RCC 7860 (cell line): ENCODE measurements at regions not wholly inside any gene's neighbourhood (a gene's known extent, or its start where the extent isn't known, plus 50 kb on each side); places are given as distances from the start of the nearest gene placed in this dataset.

Experiments
- DNase-seq: peaks from one replicate; pipeline ENCODE4 v3.0.0-alpha.2; 2015; ENCODE audit warnings: low spot score
- FAIRE-seq: peaks from 2 replicates; lab custom pipeline; 2012; peaks lifted over from hg19 to GRCh38; lab: Jason Lieb, UNC

DNA sequence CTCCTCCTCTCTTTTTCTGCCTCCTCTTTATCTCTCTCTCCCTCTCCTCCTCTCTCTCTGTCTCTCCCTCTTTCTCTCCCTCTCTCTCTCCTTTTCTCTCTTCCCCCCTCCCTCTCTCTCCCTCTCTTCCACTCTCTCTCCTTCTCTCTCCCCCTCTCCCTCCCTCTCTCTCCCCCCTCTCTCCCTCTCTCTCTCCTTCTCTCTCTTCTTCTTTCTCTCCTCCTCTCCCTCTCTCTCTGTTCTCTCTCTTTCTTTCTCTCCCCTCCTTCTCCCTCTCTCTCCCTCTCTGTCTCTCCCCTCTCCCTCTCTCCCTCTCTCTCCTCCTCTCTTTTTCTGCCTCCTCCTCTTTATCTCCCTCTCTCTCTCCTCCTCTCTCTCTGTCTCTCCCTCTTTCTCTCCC is 197.4 kb downstream of the UQCRFS1 start:
- FAIRE-seq (no peak), DNase-seq (no peak)

DNA sequence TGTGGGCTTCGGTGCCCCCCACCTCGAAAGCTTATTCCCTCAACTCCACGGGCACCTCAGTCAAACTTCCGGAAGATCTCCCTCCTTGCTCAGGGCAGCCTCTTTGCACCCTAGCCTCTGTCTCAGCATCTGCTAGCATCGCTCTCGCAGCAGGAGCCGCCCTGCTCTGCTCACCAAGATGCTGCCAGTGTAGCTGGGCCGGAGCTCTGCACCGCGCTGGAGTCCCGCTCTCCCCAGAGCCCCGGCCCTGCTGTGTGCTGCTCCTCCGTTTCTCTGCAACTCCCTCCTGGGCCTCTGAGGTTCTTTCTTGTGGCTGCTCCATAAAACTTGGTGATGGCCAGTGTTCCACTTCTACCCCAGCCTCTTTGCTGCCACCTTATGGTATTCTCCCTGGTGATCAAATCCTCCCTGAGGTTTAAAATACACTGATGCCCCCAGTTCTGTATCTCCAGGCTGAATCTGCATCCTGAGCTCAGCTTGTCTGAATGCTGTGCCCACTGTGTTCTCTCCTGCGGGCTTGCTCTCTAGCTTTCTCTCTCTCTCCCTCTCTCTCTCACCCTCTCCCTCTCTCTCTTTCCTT is 198.0 kb downstream of the UQCRFS1 start:
- no peak for DNase-seq
- no peak for FAIRE-seq

DNA sequence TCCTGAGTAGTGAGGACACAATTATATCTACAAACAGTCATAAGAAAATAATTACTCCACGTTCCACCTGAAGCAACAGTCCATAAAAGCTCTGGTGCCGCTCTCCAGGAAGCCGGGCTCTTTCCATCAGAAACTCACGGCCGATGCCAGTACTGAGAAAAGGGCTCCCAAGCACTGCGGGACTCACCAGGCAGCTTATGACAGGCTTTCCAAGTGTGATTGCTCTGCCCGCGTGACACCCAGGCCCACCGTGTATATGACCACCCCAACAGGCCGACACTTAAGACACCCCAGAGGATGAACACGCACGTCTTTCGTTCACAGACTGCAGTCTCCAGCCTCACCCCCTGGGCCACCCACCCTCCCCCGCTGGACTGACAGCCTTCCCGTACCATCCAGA is 199.0 kb downstream of the UQCRFS1 start:
- no peak for FAIRE-seq
- no peak for DNase-seq

DNA sequence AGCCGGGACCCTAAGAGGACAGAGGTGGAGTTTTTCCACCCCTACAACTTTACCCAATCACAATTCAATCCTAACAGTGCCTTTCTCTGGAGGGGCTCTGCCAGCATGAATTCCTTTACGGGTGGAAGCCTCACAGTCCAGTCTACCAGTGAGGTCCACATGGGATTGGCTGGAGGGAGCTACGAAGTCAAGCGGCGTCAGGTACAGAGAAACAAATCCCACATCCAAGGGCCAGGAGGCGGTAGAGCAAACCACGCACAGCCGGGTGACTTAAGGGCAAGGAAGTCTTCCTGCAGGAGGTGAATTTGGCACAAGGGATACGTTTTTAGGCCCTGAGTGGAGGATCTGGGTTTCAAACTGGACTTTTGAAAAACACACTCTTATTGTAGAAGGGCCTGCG is 199.6 kb downstream of the UQCRFS1 start:
- DNase-seq (no peak), FAIRE-seq (no peak)

DNA sequence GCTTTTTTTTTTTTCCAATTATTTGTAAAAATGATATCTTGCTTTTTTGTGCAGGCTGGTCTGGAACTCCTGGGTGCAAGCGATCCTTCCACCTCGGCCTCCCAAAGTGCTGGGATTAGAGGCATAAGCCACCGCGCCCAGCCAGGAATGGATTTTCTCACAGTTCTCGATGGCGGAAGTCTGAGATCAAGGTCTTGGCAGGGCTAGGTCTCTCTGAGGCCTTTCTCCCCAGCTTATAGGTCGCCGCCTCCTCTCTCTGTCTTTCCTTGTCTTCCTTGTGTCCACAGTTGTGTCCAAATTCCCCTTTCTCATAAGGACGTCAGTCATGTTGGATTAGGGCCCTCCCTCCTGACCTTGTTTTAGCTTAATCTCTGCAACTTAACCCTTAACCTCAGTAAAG is 200.5 kb downstream of the UQCRFS1 start:
- no peak for FAIRE-seq

DNA sequence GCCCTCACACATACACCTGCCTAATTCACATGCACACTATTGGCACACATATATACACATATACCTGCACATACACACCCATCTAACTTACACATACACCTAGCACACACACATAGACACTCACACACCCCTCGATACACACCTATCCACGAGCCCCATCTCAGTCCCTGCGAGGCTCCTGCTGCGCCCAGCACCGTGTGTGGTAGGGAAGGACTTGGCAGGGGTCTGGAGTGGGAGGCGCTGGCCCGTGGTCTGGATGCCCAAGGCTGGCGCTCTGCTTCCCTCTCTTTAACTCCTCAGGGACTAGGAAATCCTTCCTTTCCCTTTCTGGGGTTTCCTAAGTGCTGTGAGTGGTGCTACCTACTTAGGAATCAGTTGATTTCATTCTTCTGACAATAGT is 202.7 kb downstream of the UQCRFS1 start:
- no peak for FAIRE-seq
- no peak for DNase-seq

More for the DNA sequence above, 200.5 kb downstream of the UQCRFS1 start:
- no peak for DNase-seq

DNA sequence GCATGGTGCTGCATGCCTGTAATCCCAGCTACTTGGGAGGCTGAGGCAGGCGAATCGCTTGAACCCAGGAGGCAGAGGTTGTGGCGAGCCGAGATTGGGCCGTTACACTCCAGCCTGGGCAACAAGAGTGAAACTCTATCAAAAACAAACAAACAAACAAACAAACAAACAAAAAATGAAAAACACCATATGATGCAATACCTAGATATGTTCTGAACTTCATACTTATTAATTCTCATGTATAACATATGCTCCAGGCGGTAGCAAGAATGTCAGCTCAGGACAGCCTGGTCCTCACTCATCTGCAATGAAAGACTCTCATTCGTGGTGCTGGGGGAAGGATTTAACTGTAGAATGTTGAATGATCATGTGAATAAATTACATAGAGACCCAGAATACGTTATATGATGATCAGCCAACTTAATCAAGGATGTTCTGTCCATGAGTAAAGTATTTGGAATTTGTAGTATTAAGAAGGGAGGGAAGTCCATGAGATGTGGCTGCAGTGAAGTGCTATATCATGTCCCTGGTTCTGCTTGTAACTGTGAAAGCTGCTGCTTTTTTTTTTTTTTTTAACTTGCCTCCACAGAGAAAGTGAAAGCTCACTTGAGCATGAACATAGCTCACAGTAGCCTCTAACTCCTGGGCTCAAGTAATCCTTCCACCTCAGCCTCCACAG is 206.8 kb downstream of the UQCRFS1 start:
- DNase-seq, result peak; percentile 44
- no peak for FAIRE-seq

DNA sequence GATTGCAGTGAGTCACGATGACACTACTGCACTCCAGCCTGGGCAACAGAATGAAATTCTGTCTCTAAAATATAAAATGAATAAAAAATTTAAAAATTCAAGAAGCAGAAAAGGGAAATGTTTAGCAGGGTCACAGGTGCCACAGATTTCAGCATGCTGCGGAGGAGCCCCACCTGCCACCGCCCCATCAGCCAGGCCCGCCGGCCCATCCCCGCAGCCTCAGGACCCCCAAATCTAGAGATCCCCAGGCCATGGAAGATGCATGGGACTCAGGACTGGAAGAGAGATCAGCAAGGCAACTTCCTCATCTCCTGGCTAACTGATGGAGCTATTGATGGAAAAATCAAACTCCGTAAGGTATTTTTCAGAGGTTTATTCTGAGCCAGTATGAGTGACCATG is 208.2 kb downstream of the UQCRFS1 start:
- FAIRE-seq, result no peak
- no peak for DNase-seq

DNA sequence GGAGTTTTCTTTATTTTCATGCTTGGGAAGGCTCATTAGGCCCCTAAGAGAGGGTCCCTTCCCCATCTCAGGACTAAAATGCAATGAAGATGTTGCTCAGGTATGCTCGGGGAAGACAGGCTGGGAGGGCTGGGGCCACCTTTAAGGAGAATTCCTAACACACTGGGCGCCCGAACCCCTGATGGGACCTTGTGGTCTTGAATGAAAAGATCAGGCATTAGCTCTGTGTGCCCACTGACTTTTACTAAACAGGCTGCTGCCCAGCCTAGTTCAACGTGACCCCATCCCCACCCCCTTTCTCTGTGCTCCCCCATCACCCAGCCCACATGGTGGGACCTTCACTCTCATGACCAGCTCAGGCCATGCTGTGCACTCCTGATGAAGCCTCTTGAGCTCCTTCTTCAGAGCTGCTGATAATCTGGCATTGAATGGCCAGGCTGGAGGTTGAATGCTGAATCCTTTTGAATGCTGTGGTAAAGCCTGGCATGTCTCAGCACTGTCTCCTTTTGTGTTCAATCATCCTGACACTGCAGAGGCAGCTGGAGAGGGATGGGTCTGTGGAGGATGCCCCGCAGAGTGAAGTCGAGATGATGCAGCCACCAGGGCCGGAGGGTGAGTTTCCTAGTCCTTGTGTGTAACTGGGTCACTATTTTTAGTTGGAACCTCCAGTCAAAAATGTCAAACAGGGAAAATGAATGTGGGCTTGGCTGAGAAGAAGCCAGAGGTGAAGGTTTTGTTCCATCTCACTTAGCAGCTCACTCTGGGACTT is 209.1 kb downstream of the UQCRFS1 start:
- no peak for FAIRE-seq

DNA sequence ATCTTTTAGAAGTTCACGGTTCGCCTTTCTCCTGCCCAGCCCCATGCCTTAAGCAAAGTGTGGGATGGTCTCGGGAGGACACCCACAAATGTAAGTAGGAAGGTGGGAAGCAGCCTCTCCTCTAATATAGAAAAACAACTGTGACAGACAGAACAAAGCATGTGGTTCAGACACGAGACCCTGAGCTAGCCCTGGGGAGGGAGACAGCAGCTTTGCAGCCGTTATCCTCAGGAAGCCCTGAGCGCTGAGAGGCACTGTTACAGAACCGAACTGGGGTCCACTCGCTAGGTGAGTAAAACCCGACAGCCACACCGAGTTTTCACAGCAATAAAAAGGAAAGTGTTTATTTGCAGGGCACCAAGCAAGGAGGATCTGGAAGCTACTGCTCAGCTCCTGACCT is 210.6 kb downstream of the UQCRFS1 start:
- DNase-seq, result no peak
- no peak for FAIRE-seq

More for the DNA sequence above, 209.1 kb downstream of the UQCRFS1 start:
- DNase-seq, result no peak

DNA sequence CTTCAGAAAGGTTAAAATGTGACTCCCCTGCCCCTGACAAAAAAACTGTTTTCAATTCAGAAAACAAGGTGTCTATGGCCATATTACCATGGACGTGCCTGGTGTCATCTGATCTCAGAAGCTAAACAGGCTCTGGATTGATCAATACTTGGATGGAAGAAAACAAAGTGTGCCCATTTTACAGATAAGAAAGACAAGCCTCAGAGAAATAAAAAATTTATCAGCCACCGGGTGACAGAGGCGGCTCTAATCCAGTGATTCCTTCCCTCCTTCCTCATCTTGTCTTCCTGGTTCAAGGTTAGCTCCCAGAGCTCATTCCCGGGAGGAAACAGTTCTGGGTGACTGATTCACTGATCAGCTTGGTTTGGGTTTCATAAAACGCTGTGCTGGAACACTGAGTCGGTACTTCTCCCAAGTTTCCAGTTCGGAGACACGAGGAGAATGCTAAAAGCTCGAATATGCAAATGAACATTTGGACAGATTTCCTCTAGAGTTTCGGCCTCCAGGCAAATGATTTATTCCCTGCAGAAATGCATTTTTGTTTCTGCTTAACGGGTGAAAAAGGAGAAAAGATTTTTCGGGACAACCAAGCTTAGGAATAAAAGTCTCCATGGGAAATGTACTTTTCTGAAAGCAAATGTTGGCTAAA is 211.2 kb downstream of the UQCRFS1 start:
- DNase-seq, result no peak
- FAIRE-seq, result no peak

DNA sequence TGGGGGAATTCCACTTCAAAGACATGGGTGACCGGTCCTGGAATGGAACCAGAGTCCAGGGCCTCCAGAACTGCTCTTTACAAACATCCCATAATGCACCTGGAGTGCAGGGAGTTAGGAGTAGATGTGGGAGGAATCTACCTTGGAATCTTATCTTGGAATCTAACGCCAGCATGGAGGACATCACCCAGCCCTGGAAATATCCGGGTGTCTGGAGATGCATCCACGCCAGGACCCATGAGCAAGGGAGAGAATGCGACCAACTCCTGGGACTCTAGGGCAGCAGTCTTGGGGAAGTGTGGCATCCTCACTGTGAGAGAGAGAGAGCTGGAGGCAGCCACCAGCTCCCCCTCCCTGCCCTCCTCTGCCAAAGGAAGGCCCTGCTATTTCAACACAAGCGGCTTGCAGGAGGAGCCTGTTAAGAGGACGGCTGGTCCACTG is 211.8 kb downstream of the UQCRFS1 start:
- DNase-seq (no peak), FAIRE-seq (no peak)

DNA sequence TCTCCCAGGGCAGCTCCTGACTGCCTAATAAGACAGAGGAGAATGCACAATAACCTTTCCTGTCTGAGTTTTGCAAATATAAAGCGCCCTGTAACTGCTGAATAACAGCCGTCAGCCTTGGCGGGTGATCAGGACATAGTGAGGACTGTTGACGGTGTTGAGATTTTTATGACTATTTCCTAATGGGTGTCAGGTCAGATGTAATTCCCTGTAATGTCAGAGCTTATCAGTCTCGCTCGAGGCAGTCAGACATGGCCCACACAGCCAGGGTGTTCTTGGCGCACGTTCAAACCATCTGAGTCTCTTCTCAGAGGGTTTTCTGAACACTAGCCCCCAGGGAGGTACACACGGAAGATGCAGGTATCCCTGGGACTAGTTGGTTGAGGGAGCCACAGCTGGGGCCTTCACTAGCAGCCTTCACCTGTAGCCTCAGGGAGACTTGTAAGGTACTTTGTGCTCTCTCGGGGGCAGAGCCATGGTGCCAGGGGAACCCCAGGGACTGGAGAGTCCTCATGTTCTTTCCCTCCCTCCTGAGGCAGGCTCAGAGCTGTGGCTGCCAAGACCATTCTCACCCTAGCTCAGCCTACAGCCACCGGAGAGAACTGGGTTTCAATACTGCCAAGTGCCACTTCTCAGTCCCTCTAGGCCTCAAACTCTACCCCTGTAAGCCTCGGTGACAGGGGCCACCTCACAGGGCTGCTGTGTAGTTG is 213.1 kb downstream of the UQCRFS1 start:
- DNase-seq (no peak), FAIRE-seq (no peak)

DNA sequence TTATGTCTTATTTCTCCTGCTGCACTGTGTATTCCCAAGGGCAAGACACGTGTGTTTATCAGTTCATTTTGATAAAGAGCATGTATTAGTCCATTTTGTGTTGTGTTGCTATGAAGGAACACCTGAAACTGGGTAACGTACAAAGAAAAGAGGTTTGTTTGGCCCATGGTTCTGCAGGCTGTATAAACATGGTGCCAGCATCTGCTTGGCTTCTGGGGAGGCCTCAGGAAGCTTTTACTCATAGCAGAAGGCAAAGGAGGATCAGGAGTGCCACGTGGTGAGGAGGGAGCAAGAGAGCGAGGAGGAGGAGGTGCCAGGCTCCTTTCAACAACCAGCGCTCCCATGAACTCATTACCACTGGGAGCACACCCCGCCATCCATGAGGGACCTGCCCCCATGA is 214.0 kb downstream of the UQCRFS1 start:
- FAIRE-seq (no peak), DNase-seq (no peak)

DNA sequence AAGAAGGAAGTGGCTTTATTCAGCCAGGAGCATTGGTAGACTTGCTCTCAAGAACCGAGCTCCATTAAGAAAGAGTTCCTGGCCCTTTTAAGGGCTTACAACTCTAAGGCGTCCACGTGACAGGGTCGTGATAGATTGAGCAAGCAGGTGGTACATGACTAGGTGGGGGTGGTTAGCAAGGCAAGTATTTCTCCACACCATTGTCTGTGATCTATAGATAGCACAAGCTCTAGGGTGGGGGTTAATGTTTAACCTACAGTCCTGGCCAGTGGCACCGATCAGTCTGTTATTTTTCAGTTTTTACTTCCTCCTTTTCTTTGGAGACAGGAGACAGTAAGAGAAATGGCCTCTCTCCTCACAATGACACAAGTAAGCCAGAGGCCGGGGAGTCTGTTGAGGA is 215.1 kb downstream of the UQCRFS1 start:
- FAIRE-seq, result peak; percentile 43
- DNase-seq, result peak; percentile 49

DNA sequence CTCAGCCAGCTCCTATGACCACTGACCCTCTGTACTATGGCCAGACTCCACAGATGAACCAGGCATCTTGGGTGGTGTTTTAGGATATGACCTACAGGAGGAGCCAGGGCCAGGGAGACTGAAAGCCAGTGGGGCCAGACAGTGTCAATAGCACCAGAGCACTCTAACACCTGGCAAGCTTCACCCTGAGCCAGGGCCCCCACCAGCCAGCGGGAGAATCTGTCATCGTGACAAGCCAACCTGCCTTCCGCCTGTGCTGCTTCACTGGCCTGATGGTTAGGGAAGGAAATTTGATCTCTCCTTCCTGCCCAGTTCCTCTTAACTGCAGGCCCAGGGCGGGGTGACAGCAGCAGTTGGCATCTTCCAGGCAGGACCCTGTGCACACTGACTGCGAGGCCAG is 222.4 kb downstream of the UQCRFS1 start:
- no peak for DNase-seq
- no peak for FAIRE-seq

DNA sequence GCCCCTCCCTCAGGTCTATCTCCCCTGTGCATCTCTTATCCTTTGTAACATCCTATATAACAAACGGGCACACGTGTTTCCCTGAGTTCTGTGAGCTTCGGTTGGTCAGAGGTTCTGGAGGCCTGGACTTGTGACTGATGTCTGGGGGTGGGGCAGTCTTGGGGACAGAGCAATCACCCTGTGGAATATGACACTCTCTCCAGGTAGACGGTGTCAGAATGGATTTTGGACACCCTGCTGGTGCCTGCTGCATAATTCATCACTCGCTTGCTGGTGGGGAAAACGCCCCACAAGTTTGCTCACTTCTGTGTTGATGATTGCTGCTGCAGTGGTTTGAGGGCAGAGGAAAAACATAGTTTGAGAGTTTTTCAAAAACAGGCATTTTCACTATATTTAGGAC is 223.2 kb downstream of the UQCRFS1 start:
- no peak for DNase-seq
- FAIRE-seq, result no peak

DNA sequence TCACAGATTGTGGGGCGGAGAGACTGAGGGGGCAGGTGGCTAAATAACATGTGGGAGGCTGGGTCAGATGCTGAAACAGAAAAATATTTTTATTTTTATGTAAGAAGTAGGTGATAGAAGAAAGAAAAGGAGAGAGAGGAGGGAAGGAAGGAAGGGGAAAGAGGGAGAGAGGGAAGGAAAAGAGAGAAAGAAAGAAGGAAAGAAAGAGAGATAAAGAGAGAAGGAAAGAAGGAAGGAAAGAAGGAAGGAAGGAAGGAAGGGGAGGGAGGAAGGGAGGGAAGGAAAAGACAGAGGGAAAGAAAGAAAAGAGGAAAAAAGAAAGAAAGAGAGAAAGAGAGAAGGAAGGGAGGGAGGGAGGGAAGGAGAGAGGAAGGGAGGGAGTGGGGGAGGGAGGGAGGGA is 224.9 kb downstream of the UQCRFS1 start:
- no peak for FAIRE-seq
- DNase-seq, result no peak

DNA sequence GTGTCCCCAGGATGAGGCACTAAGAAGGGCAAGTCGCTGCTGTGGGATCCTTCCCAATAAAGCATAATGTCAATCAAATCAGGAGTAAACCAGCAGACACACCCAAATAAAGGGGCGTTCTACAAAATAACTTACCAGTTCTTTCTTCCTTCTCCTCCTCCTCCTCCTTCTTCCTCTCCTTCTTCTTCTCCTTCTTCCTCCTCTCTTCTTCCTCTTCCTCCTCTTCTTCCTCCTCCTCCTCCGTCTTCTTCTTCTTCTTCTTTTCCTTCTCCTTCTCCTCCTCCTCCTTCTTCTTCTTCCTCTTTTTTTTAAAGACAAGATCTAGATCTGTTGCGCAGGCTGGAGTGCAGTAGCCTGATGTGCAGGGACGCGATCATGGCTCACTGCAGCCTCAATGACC is 225.8 kb downstream of the UQCRFS1 start:
- FAIRE-seq, result no peak
- no peak for DNase-seq

DNA sequence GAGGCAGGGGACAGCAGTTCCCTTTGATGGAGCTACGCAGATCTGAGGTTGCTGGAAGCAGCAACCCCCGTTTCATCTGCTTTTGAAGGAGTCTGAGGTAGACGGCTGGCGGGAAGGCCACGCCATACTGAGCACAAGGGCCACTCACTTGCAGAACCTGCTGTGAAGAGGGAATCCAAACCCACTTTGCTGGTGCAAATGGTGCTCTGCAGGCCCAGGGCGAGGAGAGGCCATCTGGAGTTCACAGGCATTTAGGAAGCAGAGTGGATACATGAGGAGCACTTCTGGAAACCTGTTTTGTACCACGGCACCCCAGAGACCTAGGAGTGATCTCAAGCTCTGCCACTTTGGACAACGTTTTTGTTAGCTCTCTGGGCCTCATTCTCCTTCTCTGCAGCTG is 227.8 kb downstream of the UQCRFS1 start:
- no peak for DNase-seq
- no peak for FAIRE-seq

DNA sequence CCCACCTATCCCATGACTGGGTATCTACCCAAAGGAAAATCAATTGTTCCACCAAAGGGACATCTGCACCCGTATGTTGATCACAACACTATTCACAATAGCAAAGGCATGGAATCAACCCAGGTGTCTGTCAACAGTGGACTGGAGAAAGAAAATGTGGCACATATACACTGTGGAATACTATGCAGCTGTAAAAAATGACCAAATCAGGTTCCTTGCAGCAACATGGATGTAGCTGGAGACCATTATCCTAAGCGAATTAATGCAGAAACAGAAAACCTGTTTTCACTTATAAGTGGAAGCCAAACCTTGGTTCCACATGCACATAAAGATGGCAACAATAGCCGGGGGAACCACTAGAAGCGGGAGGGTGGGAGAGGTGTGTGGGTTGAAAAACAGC is 228.6 kb downstream of the UQCRFS1 start:
- FAIRE-seq (no peak), DNase-seq (no peak)
